ENCODE measurements at regions not wholly inside any gene's neighbourhood (a gene's known extent, or its start where the extent isn't known, plus 50 kb on each side); places are given as distances from the start of the nearest gene placed in this dataset.

DNA sequence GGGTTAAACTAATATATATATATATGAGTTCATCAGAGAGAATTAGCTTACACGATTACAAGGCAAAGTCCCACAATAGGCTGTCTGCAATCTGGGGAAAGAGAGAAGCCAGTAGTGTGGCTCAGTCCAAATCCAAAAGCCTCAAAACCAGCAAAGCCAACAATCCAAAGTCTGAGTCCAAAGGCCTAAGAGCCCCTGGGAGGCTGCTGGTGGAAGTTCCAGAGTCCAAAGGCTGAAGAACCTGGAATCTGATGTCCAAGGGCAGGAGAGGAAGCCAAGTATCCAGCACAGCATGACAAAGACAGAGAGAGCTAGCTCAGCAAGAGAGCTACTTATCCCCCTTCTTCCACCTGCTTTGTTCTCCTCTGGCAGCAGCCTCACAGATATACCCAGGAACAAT is 274.7 kb upstream of the ID4 start:
- Histone ChIP-seq H2BK120ac (replicated peaks; ENCODE audit: low read depth, low read length) (no peak overlapping the region), H3K36me3 (ENCODE audit: control insufficient read depth in 2 of 4, insufficient read depth in 4 of 4, low read length in 3 of 4) (no peaks in the 10 kb centered on the region), H3K27me3 (replicated peaks in 1 of 4; ENCODE audit: control insufficient read depth in 3 of 4, extremely low read depth in 1 of 4, insufficient read depth in 3 of 4, low read length in 3 of 4) (no peaks in the 10 kb centered on the region), H2BK12ac (ENCODE audit: low read depth, low read length) (no peak overlapping the region), H3K79me2 (ENCODE audit: control insufficient read depth in 1 of 2, insufficient read depth in 2 of 2, low read length in 2 of 2) (no peaks in the 10 kb centered on the region), H4K91ac (replicated peaks; ENCODE audit: insufficient read length, low read length) (no peak overlapping the region), H3K23ac (ENCODE audit: insufficient read length) (no peak overlapping the region), H2BK15ac (ENCODE audit: low read length) (no peak overlapping the region), H2AFZ (ENCODE audit: low read length) (no peak overlapping the region), H3K9me3 (ENCODE audit: insufficient read depth in 2 of 2, low read depth in 1 of 2, low read length in 1 of 2) (no peaks in the 10 kb centered on the region), H3K18ac (ENCODE audit: extremely low read depth, low read length) (no peak overlapping the region), H3K4me3 (ENCODE audit: extremely low read depth in 1 of 4, insufficient read depth in 2 of 4, low read depth in 3 of 4, low read length in 4 of 4) (no peak overlapping the region), H2AK5ac (ENCODE audit: low read depth, low read length) (no peak overlapping the region), H3K4ac (replicated peaks; ENCODE audit: insufficient read length, low read depth, low read length) (no peak overlapping the region), H3K9ac (replicated peaks in 1 of 4; ENCODE audit: extremely low read depth in 1 of 4, low read depth in 3 of 4, low read length in 3 of 4) (no peak overlapping the region), H4K5ac (ENCODE audit: insufficient read length, low read depth, low read length) (no peak overlapping the region), H3K14ac (ENCODE audit: insufficient read length) (no peak overlapping the region), H3K4me1 (replicated peaks in 1 of 4; ENCODE audit: control insufficient read depth in 3 of 4, insufficient read depth in 4 of 4, low read length in 3 of 4) (no peaks in the 10 kb centered on the region), H3K56ac (replicated peaks; ENCODE audit: insufficient read length, low read depth, low read length) (no peak overlapping the region), H3K79me1 (ENCODE audit: low read depth, low read length) (no peaks in the 10 kb centered on the region), H3K23me2 (ENCODE audit: low read depth, low read length) (no peaks in the 10 kb centered on the region), H3K27ac (ENCODE audit: low read depth, low read length) (no peak overlapping the region), H2BK5ac (ENCODE audit: low read depth, low read length) (no peak overlapping the region), H3K4me2 (ENCODE audit: insufficient read depth in 1 of 2, low read depth in 2 of 2, low read length in 2 of 2) (no peak overlapping the region), H2BK20ac (ENCODE audit: low read length) (no peak overlapping the region), H4K20me1 (replicated peaks in 1 of 2; ENCODE audit: control insufficient read depth in 1 of 2, insufficient read depth in 2 of 2, low read length in 2 of 2) (no peaks in the 10 kb centered on the region), H4K8ac (ENCODE audit: extremely low read depth, insufficient read depth, low read length) (no peak overlapping the region)
- CTCF ChIA-PET (ENCODE audit: partially characterized antibody), result no interaction called here
- FAIRE-seq, result no peak
- POLR2A ChIA-PET (ENCODE audit: partially characterized antibody), result no interaction called here
- no peak for DNase-seq (ENCODE audit: low read depth in 1 of 2, low spot score in 2 of 2)
- WGBS, 2 experiments (ENCODE audit: extremely low coverage in 1 of 2, insufficient coverage in 1 of 2, insufficient read length in 1 of 2, insufficient replicate concordance in 2 of 2, low coverage in 1 of 2, low lambda C conversion rate in 2 of 2, missing lambda C conversion rate in 1 of 2), result 91% methylated on average over 1 of the region's 1 CpG; no CpG with 5 or more reads in 1 of the 2 experiments
- TF ChIP-seq SAP30 (IDR thresholded peaks at IDR 0.05; ENCODE audit: insufficient read depth, insufficient replicate concordance, low read length) (no peak), SIX5 (IDR thresholded peaks at IDR 0.05; ENCODE audit: low read depth, low read length) (no peak), CHD2 (IDR thresholded peaks at IDR 0.05; ENCODE audit: low read length) (no peak), TAF7 (optimal IDR thresholded peaks at IDR 0.05; ENCODE audit: borderline replicate concordance, low read depth, low read length) (no peak), POLR2AphosphoS5 (IDR thresholded peaks at IDR 0.05; ENCODE audit: low read depth, low read length) (no peak), BCL11A (IDR thresholded peaks at IDR 0.05; ENCODE audit: low read depth in 2 of 2, low read length in 2 of 2) (no peak), JUND (IDR thresholded peaks at IDR 0.05; ENCODE audit: low read length) (no peak), RNF2 (IDR thresholded peaks at IDR 0.05; ENCODE audit: borderline replicate concordance, low read depth, low read length, missing control alignments, poor library complexity, severe bottlenecking) (no peak), RBBP5 (IDR thresholded peaks at IDR 0.05; ENCODE audit: borderline replicate concordance, low read depth, low read length) (no peak), KDM1A (IDR thresholded peaks at IDR 0.05; ENCODE audit: borderline replicate concordance, low read length) (no peak), CEBPB (IDR thresholded peaks at IDR 0.05; ENCODE audit: low read depth, low read length) (no peak), SUZ12 (IDR thresholded peaks at IDR 0.05; ENCODE audit: low read length) (no peak)
- TF ChIP-seq, protein P1, sequence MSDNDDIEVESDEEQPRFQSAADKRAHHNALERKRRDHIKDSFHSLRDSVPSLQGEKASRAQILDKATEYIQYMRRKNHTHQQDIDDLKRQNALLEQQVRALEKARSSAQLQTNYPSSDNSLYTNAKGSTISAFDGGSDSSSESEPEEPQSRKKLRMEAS (IDR thresholded peaks at IDR 0.05), result no peak
- TF ChIP-seq, protein P2, sequence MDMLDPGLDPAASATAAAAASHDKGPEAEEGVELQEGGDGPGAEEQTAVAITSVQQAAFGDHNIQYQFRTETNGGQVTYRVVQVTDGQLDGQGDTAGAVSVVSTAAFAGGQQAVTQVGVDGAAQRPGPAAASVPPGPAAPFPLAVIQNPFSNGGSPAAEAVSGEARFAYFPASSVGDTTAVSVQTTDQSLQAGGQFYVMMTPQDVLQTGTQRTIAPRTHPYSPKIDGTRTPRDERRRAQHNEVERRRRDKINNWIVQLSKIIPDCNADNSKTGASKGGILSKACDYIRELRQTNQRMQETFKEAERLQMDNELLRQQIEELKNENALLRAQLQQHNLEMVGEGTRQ (IDR thresholded peaks at IDR 0.05; ENCODE audit: low read length), result no peak

Measured in H1 (cell line).